Spleen (tissue), 7 donors: ENCODE measurements at regions not wholly inside any gene's neighbourhood (a gene's known extent, or its start where the extent isn't known, plus 50 kb on each side); places are given as distances from the start of the nearest gene placed in this dataset.

Source experiments
- POLR2A ChIP-seq, 3 donors: fragments of 450-650 bp; IDR thresholded peaks; one replicate each; pipeline ENCODE4 v1.5.1; 2017; ENCODE audit warnings: antibody characterized with exemption in 3 of 3, mild to moderate bottlenecking in 1 of 3
- POLR2AphosphoS5 ChIP-seq, 3 donors: sonication (generic); formaldehyde crosslinking; IDR thresholded peaks; one replicate each; pipeline ENCODE4 v1.5.1; 2017; ENCODE audit warnings: antibody characterized with exemption in 3 of 3
- TF ChIP-seq, protein P1 (sequence below), 11 experiments: fragments of 200-600 bp in 7 of 11; fragments of 450-650 bp in 4 of 11; sonication (generic) in 4 of 11; IDR thresholded peaks in 8 of 11; conservative IDR thresholded peaks in 3 of 11; 1 replicate in 7 of 11; 2 replicates in 4 of 11; pipeline versions ENCODE4 v1.4.0 to v1.8.0; 2016 to 2021; ENCODE audit warnings: antibody characterized with exemption in 11 of 11, inconsistent platforms in 4 of 11, mild to moderate bottlenecking in 1 of 11
- donor health status: DM: no; HTN: no; CAD: no; lungs with moderate emphysema.
- donor health status: DM: no; HTN: no; CAD: no.
- donor health status: DM: no; HTN: no; CAD: no.

DNA sequence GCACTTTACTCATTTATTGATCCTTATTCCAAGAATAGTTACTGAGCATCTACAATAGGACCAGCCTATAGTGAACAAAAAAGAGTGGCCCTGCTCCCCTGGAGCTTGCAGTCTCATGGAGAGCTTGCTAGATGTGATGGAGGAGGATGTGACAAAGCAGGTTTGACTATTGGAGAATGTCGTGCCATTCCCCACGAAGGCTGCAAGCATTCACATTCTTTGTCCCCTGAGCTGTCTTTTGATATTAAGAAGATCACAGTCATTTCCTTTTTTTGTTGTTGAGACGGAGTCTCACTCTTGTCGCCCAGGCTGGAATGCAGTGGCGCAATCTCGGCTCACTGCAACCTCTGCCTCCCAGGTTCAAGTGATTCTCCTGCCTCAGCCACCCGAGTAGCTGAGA, 115.0 kb upstream of the ADAMTS18 start:
- TF ChIP-seq, protein P1, sequence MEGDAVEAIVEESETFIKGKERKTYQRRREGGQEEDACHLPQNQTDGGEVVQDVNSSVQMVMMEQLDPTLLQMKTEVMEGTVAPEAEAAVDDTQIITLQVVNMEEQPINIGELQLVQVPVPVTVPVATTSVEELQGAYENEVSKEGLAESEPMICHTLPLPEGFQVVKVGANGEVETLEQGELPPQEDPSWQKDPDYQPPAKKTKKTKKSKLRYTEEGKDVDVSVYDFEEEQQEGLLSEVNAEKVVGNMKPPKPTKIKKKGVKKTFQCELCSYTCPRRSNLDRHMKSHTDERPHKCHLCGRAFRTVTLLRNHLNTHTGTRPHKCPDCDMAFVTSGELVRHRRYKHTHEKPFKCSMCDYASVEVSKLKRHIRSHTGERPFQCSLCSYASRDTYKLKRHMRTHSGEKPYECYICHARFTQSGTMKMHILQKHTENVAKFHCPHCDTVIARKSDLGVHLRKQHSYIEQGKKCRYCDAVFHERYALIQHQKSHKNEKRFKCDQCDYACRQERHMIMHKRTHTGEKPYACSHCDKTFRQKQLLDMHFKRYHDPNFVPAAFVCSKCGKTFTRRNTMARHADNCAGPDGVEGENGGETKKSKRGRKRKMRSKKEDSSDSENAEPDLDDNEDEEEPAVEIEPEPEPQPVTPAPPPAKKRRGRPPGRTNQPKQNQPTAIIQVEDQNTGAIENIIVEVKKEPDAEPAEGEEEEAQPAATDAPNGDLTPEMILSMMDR (IDR thresholded peaks at IDR 0.05 in 8 of 11, conservative IDR thresholded peaks at IDR 0.05 in 3 of 11), result no peak
- TF ChIP-seq POLR2A (IDR thresholded peaks at IDR 0.05), result no peak
- TF ChIP-seq POLR2AphosphoS5 (IDR thresholded peaks at IDR 0.05), result no peak
